ENCODE measurements at regions not wholly inside any gene's neighbourhood (a gene's known extent, or its start where the extent isn't known, plus 50 kb on each side); places are given as distances from the start of the nearest gene placed in this dataset.

DNA sequence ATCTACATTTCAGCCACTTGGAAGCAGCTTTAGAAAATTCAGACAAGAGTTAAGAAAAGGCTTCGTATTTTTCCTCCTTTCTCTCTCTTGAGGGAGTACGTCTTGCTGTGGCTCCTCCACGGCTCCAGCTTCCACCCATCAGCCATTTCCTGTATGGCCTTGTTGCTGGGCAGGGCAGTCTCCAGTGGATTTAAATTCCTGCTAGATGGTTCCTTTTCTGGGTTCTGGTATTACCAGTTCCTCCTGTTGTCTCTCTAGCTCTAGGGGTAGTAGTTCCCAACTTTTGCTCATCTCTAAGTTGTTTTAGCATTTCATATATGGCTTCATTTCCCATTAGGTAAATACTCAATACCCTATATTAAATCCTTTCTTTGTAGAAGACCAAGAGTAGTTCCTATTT, 1098.3 kb downstream of the ADGRL2 start:
- no peak for TF ChIP-seq POLR2A (IDR thresholded peaks at IDR 0.05; ENCODE audit: low read depth, low read length)
- TF ChIP-seq POLR2AphosphoS5 (IDR thresholded peaks at IDR 0.05; ENCODE audit: low read depth, low read length) = no peak
- TF ChIP-seq TAF1 (IDR thresholded peaks at IDR 0.05; ENCODE audit: borderline replicate concordance, low read depth, low read length) = no peak
